Thymus (tissue), 11 donors: ENCODE measurements at regions not wholly inside any gene's neighbourhood (a gene's known extent, or its start where the extent isn't known, plus 50 kb on each side); places are given as distances from the start of the nearest gene placed in this dataset.
"Not testable (repeated sequence)": the region's sequence is repeated elsewhere in the genome, so short reads cannot be mapped to it uniquely, and the experiment has no call there.

ENCODE experiments used
- DNase-seq, 9 donors: peaks; one replicate each; pipeline ENCODE4 v3.0.0-alpha.2; 2013; ENCODE audit warnings: low spot score in 9 of 9, low read depth in 6 of 9, missing footprints in 1 of 9
- H3K27ac ChIP-seq, 2 donors: one replicate each; pipeline ENCODE4 v1.5.1; 2013; ENCODE audit warnings: control low read depth in 1 of 2, low read depth in 1 of 2, low read length in 1 of 2, mild to moderate bottlenecking in 1 of 2, moderate library complexity in 1 of 2
- H3K27me3 ChIP-seq, 2 donors: one replicate each; pipeline ENCODE4 v1.5.1; 2013; ENCODE audit warnings: low read length in 1 of 2; ENCODE audit not compliant: control insufficient read depth in 2 of 2, insufficient read depth in 1 of 2
- H3K36me3 ChIP-seq, 2 donors: one replicate each; pipeline ENCODE4 v1.5.1; 2013; ENCODE audit warnings: low read length in 1 of 2, mild to moderate bottlenecking in 1 of 2, moderate library complexity in 1 of 2; ENCODE audit not compliant: control insufficient read depth in 2 of 2, insufficient read depth in 2 of 2
- H3K4me1 ChIP-seq, 2 donors: one replicate each; pipeline ENCODE4 v1.5.1; 2013; ENCODE audit warnings: low read length in 2 of 2; ENCODE audit not compliant: control insufficient read depth in 2 of 2, insufficient read depth in 2 of 2
- H3K4me3 ChIP-seq, 2 donors: one replicate each; pipeline ENCODE4 v1.5.1; 2013; ENCODE audit warnings: low read length in 2 of 2, control low read depth in 1 of 2, mild to moderate bottlenecking in 1 of 2
- H3K9me3 ChIP-seq, 2 donors: one replicate each; pipeline ENCODE4 v1.5.1; 2013; ENCODE audit warnings: low read length in 1 of 2, mild to moderate bottlenecking in 1 of 2; ENCODE audit not compliant: control insufficient read depth in 2 of 2, insufficient read depth in 1 of 2
- WGBS: extraction: QIAGEN DNeasy Blood & Tissue Kit; methylation state at CpG from one replicate; pipeline ENCODE4 v1.1.7; 2013; 5-methylcytosine and 5-hydroxymethylcytosine counted together
- donor health status: healthy.

GRCh38 chr10:46095943-46096342 lies 49.9 kb upstream of the MSMB start:
- H3K27me3 ChIP-seq, H3K9me3 ChIP-seq, H3K36me3 ChIP-seq, H3K4me3 ChIP-seq: not testable (repeated sequence)
- Histone ChIP-seq H3K27ac (peak overlapping the region; percentile 96 to 97), H3K4me1 (peaks cover 36 to 64% of the 10 kb centered on the region in 2 donors)
- DNase-seq: peak in 1 of 9 donors; percentile 56
- 61% methylated on average over 5 of the region's 5 CpGs for WGBS

- Histone ChIP-seq H3K36me3 (no peaks in the 10 kb centered on the region), H3K9me3 (peaks cover 0 to 4% of the 10 kb centered on the region in 2 donors), H3K4me3 (no peak overlapping the region), H3K27me3 (no peaks in the 10 kb centered on the region), H3K27ac (peak overlapping the region in 1 of 2 donors; percentile 96), H3K4me1 (peaks cover 31 to 59% of the 10 kb centered on the region in 2 donors)
- WGBS: 96% methylated on average over 4 of the region's 4 CpGs
- DNase-seq: no peak
Measured at GRCh38 chr10:46096446-46096845, 50.4 kb upstream of the MSMB start.

- Histone ChIP-seq H3K36me3 (no peaks in the 10 kb centered on the region), H3K27ac (peak overlapping the region; percentile 64 to 96), H3K9me3 (peaks cover 0 to 4% of the 10 kb centered on the region in 2 donors), H3K27me3 (no peaks in the 10 kb centered on the region), H3K4me1 (peaks cover 26 to 53% of the 10 kb centered on the region in 2 donors), H3K4me3 (no peak overlapping the region)
- peak in 2 of 9 donors; percentile 47 to 72 for DNase-seq
- 84% methylated on average over 8 of the region's 8 CpGs for WGBS
Measured at GRCh38 chr10:46096909-46097575, 51.0 kb upstream of the MSMB start.

GRCh38 chr10:46097576-46098317 lies 51.7 kb upstream of the MSMB start:
- H3K27me3 ChIP-seq: no peaks in the 10 kb centered on the region
- no peaks in the 10 kb centered on the region for H3K36me3 ChIP-seq
- H3K9me3 ChIP-seq: peaks cover 0 to 4% of the 10 kb centered on the region in 2 donors
- H3K4me3 ChIP-seq: no peak overlapping the region
- H3K4me1 ChIP-seq: peaks cover 24 to 46% of the 10 kb centered on the region in 2 donors
- DNase-seq: no peak
- WGBS: 97% methylated on average over 14 of the region's 14 CpGs
- peak overlapping the region in 1 of 2 donors; percentile 68 for H3K27ac ChIP-seq

- Histone ChIP-seq H3K36me3 (no peaks in the 10 kb centered on the region), H3K4me1 (peaks cover 24 to 44% of the 10 kb centered on the region in 2 donors), H3K27ac (no peak overlapping the region), H3K9me3 (peaks cover 0 to 4% of the 10 kb centered on the region in 2 donors), H3K4me3 (no peak overlapping the region), H3K27me3 (no peaks in the 10 kb centered on the region)
- DNase-seq: no peak
- 92% methylated on average over 7 of the region's 7 CpGs for WGBS
Measured at GRCh38 chr10:46098386-46098785, 52.3 kb upstream of the MSMB start.

GRCh38 chr10:46098925-46099324 lies 52.9 kb upstream of the MSMB start:
- peaks cover 24 to 41% of the 10 kb centered on the region in 2 donors for H3K4me1 ChIP-seq
- 73% methylated on average over 4 of the region's 4 CpGs for WGBS
- H3K36me3 ChIP-seq, H3K27ac ChIP-seq, DNase-seq, H3K4me3 ChIP-seq, H3K9me3 ChIP-seq, H3K27me3 ChIP-seq: not testable (repeated sequence)

GRCh38 chr10:46104071-46104585 lies 58.1 kb upstream of the MSMB start:
- no peaks in the 10 kb centered on the region for H3K36me3 ChIP-seq
- H3K4me3 ChIP-seq: no peak overlapping the region
- H3K27ac ChIP-seq: no peak overlapping the region
- WGBS: 94% methylated on average over 4 of the region's 4 CpGs
- peaks cover 0 to 15% of the 10 kb centered on the region in 2 donors for H3K27me3 ChIP-seq
- H3K9me3 ChIP-seq: peaks cover 0 to under 1% of the 10 kb centered on the region in 2 donors
- no peak for DNase-seq
- peaks cover 9 to 15% of the 10 kb centered on the region in 2 donors for H3K4me1 ChIP-seq

- H3K4me3 ChIP-seq, DNase-seq, H3K36me3 ChIP-seq, H3K27ac ChIP-seq, H3K9me3 ChIP-seq: not testable (repeated sequence)
- H3K4me1 ChIP-seq: peaks cover 9 to 15% of the 10 kb centered on the region in 2 donors
- WGBS: 91% methylated on average over 9 of the region's 9 CpGs
- H3K27me3 ChIP-seq: peaks cover 0 to 15% of the 10 kb centered on the region in 2 donors
Measured at GRCh38 chr10:46105416-46105815, 59.3 kb upstream of the MSMB start.

GRCh38 chr10:46105856-46106409 lies 59.9 kb upstream of the MSMB start:
- Histone ChIP-seq H3K27me3 (peaks cover 0 to 15% of the 10 kb centered on the region in 2 donors), H3K4me1 (peaks cover 9 to 15% of the 10 kb centered on the region in 2 donors), H3K27ac (peak overlapping the region in 1 of 2 donors; percentile 64), H3K4me3 (peak overlapping the region; percentile 53 to 65)
- WGBS: 4% methylated on average over 32 of the region's 32 CpGs
- peak in 1 of 9 donors; percentile 34 for DNase-seq
- H3K36me3 ChIP-seq, H3K9me3 ChIP-seq: not testable (repeated sequence)
